Colonic mucosa (tissue), 4 donors: ENCODE measurements at regions not wholly inside any gene's neighbourhood (a gene's known extent, or its start where the extent isn't known, plus 50 kb on each side); places are given as distances from the start of the nearest gene placed in this dataset.

ENCODE experiments used
- DNase-seq: peaks from one replicate; pipeline ENCODE4 v3.0.0-alpha.2; 2020
- H3K27ac ChIP-seq: fragments of 200-600 bp; one replicate; pipeline ENCODE4 v1.8.0; 2021
- H3K27me3 ChIP-seq: fragments of 200-600 bp; one replicate; pipeline ENCODE4 v1.8.0; 2021
- H3K36me3 ChIP-seq: fragments of 200-600 bp; one replicate; pipeline ENCODE4 v1.8.0; 2021
- H3K4me1 ChIP-seq: fragments of 200-600 bp; one replicate; pipeline ENCODE4 v1.8.0; 2021; ENCODE audit warnings: mild to moderate bottlenecking
- H3K4me3 ChIP-seq: fragments of 200-600 bp; one replicate; pipeline ENCODE4 v1.8.0; 2021
- H3K9ac ChIP-seq, 2 donors: one replicate each; pipeline ENCODE4 v1.7.0; 2013; ENCODE audit warnings: control low read depth in 2 of 2, low read depth in 2 of 2, low read length in 2 of 2
- H3K9me3 ChIP-seq: fragments of 200-600 bp; one replicate; pipeline ENCODE4 v1.8.0; 2021
- intact Hi-C: fragments of 100-400 bp; cut with DNase I; formaldehyde crosslinking; loops from one replicate; pipeline ENCODE4 v1.14.1; 2022
- TF ChIP-seq, protein P1 (sequence below): fragments of 200-600 bp; IDR thresholded peaks from one replicate; pipeline ENCODE4 v1.8.0; 2022; ENCODE audit warnings: antibody characterized with exemption, mild to moderate bottlenecking
- donor health status: healthy.
- donor health status: DM: no; HTN: no; CAD: no.
- donor health status: DM: no; HTN: no; CAD: no.

DNA sequence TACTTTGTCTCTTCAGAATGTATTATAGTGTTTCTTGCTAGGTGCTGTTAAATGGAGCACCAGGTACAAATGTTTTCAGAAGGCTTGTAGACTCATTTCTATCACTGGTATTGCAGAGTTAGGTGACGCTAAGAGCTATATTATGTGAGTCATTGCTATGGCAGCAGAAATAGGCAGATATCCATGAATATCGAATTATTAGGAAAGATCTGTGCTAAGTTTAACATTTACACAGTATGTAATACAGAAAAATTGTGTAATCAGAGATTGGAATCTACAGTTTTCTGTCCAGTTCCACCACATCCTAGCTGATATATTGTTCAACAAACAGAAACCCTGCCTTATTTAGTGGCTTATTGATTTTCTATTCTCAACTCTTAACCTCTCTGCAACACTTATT lies 1025.5 kb downstream of the STIM2 start:
- Histone ChIP-seq H3K36me3 (no peaks in the 10 kb centered on the region), H3K4me1 (no peaks in the 10 kb centered on the region), H3K9ac (no peak overlapping the region), H3K27ac (no peak overlapping the region), H3K27me3 (no peaks in the 10 kb centered on the region), H3K4me3 (no peak overlapping the region), H3K9me3 (no peaks in the 10 kb centered on the region)
- intact Hi-C loops, result no loop called here
- TF ChIP-seq, protein P1, sequence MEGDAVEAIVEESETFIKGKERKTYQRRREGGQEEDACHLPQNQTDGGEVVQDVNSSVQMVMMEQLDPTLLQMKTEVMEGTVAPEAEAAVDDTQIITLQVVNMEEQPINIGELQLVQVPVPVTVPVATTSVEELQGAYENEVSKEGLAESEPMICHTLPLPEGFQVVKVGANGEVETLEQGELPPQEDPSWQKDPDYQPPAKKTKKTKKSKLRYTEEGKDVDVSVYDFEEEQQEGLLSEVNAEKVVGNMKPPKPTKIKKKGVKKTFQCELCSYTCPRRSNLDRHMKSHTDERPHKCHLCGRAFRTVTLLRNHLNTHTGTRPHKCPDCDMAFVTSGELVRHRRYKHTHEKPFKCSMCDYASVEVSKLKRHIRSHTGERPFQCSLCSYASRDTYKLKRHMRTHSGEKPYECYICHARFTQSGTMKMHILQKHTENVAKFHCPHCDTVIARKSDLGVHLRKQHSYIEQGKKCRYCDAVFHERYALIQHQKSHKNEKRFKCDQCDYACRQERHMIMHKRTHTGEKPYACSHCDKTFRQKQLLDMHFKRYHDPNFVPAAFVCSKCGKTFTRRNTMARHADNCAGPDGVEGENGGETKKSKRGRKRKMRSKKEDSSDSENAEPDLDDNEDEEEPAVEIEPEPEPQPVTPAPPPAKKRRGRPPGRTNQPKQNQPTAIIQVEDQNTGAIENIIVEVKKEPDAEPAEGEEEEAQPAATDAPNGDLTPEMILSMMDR, result no peak
- no peak for DNase-seq

DNA sequence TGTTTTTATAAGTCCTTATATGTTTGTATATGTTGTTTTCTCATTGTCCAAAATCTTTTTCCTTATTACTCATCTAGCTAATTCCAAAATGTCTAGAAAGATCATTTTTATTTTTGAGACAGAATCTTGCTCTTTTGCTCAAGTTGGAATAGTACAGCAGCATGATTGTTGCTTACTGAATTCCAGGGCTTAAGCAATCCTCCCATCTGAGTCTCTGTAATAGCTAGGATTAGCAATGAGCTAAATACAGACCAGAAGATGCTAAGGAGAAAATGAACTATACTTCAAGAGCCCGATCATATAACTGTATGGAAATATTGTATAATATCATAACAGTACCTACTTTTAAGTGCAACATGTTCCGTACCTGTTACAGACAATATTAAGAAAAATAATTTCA lies 1027.0 kb downstream of the STIM2 start:
- no peaks in the 10 kb centered on the region for H3K9me3 ChIP-seq
- no peaks in the 10 kb centered on the region for H3K27me3 ChIP-seq
- intact Hi-C loops, result no loop called here
- no peaks in the 10 kb centered on the region for H3K4me1 ChIP-seq
- H3K27ac ChIP-seq, result no peak overlapping the region
- TF ChIP-seq, protein P1, result no peak
- DNase-seq, result no peak
- no peak overlapping the region for H3K9ac ChIP-seq
- no peak overlapping the region for H3K4me3 ChIP-seq
- H3K36me3 ChIP-seq, result no peaks in the 10 kb centered on the region

DNA sequence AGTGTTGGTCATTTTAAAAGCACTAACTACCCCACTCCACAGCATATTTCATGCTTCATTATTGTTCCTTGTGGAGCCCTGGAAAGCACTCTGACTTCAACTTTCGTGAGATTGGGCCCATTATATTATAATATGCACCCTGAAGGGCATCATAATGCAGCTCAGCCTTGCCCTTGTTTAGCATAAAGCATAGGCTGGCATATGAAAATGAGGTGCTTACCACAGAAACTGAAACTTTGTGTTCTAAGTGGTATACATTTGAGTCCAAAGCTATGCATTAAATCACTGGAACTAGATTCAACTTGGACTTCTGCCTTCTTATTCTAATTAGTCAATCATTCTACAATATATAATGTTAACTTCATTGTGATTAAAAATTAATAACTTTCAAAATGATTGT lies 1027.9 kb downstream of the STIM2 start:
- intact Hi-C loops, result no loop called here
- Histone ChIP-seq H3K9ac (no peak overlapping the region), H3K36me3 (no peaks in the 10 kb centered on the region), H3K4me3 (no peak overlapping the region), H3K27me3 (no peaks in the 10 kb centered on the region), H3K4me1 (no peaks in the 10 kb centered on the region), H3K27ac (no peak overlapping the region), H3K9me3 (no peaks in the 10 kb centered on the region)
- DNase-seq, result no peak
- TF ChIP-seq, protein P1, result no peak

DNA sequence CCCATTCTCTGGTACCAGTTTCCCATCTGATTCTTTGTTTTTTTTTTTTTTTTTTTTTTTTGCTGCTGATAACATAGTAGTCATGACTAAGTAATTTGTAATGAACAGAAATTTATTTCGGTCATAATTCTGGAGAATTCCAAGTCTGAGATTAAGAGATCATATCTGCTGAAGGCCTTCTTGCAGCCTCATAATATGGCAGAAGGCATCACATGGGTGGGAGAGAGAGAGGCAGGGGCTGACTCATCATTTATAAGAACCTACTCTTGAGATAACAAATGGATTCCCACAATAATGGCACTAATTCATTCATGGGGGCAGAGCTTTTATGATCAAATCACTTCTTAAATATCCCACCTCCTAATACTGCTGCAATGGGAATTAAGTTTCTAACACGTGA lies 1034.3 kb downstream of the STIM2 start:
- no peak for DNase-seq
- Histone ChIP-seq H3K36me3 (no peaks in the 10 kb centered on the region), H3K4me3 (no peak overlapping the region), H3K4me1 (no peaks in the 10 kb centered on the region), H3K27me3 (no peaks in the 10 kb centered on the region), H3K9me3 (no peaks in the 10 kb centered on the region), H3K27ac (no peak overlapping the region), H3K9ac (no peak overlapping the region)
- intact Hi-C loops, result no loop called here
- TF ChIP-seq, protein P1, result no peak

DNA sequence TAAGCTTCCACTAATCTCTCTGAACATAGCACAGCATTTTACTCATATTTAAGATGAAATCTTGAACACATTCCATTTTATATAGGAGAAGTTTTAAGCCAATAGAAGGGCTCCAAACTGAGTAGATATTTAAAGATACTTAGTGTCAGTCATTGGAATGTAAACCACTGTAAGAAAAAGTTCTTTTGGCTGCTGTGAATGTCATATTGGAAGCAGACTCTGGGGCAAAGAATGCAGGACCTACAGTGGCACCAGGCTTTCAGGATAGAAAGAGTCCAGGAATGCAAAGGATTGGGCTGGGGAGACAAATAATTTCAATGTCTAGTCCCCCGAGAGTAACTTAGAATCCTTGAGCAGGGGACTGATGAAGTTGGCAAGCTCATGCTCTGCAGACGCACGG lies 1047.7 kb downstream of the STIM2 start:
- H3K27ac ChIP-seq, result no peak overlapping the region
- H3K27me3 ChIP-seq, result no peaks in the 10 kb centered on the region
- no peak for DNase-seq
- intact Hi-C loops, result no loop called here
- no peaks in the 10 kb centered on the region for H3K9me3 ChIP-seq
- no peak overlapping the region for H3K9ac ChIP-seq
- no peak overlapping the region for H3K4me3 ChIP-seq
- TF ChIP-seq, protein P1, result no peak
- H3K36me3 ChIP-seq, result no peaks in the 10 kb centered on the region
- H3K4me1 ChIP-seq, result no peaks in the 10 kb centered on the region

DNA sequence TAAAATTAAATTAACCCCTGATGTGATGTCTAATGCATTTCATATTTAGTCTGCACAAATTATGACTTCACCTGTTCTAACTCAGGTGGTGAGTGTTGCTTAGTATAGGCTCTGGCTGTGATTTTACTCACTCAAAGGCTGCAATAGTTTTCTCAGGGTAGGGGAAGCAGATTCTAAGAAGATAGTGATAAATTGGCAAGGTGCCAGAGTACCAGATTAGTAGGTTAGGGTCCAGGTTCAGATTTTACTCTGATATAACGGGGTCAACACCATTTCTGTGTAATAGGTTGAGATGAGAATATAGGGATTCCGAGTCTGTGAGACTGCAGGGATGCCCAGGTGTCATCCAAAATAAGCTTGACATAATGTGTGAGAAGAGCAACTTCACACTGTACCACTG lies 1049.6 kb downstream of the STIM2 start:
- no peaks in the 10 kb centered on the region for H3K27me3 ChIP-seq
- no peaks in the 10 kb centered on the region for H3K36me3 ChIP-seq
- no peak overlapping the region for H3K9ac ChIP-seq
- TF ChIP-seq, protein P1, result no peak
- DNase-seq, result no peak
- no peaks in the 10 kb centered on the region for H3K4me1 ChIP-seq
- intact Hi-C loops, result no loop called here
- H3K4me3 ChIP-seq, result no peak overlapping the region
- H3K9me3 ChIP-seq, result no peaks in the 10 kb centered on the region
- H3K27ac ChIP-seq, result no peak overlapping the region
